ENCODE measurements at regions not wholly inside any gene's neighbourhood (a gene's known extent, or its start where the extent isn't known, plus 50 kb on each side); places are given as distances from the start of the nearest gene placed in this dataset.

GRCh38 chr17:83013779-83014117 lies 65.7 kb upstream of the METRNL start:
- Histone ChIP-seq H3K27me3 (no peaks in the 10 kb centered on the region), H3K4me3 (no peak overlapping the region), H3K9me3 (no peaks in the 10 kb centered on the region), H3K4me1 (peaks cover 0 to 10% (median 0%) of the 10 kb centered on the region in 3 donors), H3K27ac (no peak overlapping the region), H3K36me3 (no peaks in the 10 kb centered on the region)
- TF ChIP-seq, protein P1, sequence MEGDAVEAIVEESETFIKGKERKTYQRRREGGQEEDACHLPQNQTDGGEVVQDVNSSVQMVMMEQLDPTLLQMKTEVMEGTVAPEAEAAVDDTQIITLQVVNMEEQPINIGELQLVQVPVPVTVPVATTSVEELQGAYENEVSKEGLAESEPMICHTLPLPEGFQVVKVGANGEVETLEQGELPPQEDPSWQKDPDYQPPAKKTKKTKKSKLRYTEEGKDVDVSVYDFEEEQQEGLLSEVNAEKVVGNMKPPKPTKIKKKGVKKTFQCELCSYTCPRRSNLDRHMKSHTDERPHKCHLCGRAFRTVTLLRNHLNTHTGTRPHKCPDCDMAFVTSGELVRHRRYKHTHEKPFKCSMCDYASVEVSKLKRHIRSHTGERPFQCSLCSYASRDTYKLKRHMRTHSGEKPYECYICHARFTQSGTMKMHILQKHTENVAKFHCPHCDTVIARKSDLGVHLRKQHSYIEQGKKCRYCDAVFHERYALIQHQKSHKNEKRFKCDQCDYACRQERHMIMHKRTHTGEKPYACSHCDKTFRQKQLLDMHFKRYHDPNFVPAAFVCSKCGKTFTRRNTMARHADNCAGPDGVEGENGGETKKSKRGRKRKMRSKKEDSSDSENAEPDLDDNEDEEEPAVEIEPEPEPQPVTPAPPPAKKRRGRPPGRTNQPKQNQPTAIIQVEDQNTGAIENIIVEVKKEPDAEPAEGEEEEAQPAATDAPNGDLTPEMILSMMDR (IDR thresholded peaks at IDR 0.05), result no peak
- no peak for TF ChIP-seq POLR2A (IDR thresholded peaks at IDR 0.05)
- DNase-seq, result no peak
- intact Hi-C loops (cut with DNase I), result no loop called here
- WGBS, 2 donors, result 81 to 84% methylated on average over 5 to 11 of the region's 11 CpGs

DNA sequence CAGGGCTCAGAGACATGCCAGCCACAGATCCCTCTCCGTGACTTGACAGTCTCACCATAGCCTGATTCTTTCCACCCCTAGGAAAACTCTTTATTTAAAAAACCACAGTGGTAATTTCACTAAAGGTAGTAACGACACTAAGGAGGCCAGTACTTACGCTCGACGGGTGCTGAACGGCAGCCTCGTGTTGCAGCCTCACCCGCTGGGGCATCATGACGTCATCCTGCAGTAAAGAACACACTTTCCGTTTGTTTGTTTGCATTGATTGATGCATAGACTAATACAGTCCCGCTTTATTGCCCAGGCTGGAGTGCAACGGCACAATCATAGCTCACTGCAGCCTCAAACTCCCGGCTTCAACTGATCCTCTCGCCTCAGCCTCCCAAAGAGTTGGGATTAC lies 65.1 kb upstream of the METRNL start:
- WGBS, 2 donors, result 93 to 96% methylated on average over 14 of the region's 14 CpGs
- peaks cover 0 to 10% (median 0%) of the 10 kb centered on the region in 3 donors for H3K4me1 ChIP-seq
- H3K27ac ChIP-seq, result no peak overlapping the region
- DNase-seq, result no peak
- no peaks in the 10 kb centered on the region for H3K9me3 ChIP-seq
- H3K27me3 ChIP-seq, result no peaks in the 10 kb centered on the region
- intact Hi-C loops (cut with DNase I), result no loop called here
- no peak overlapping the region for H3K4me3 ChIP-seq
- TF ChIP-seq, protein P1 (IDR thresholded peaks at IDR 0.05), result no peak
- no peak for TF ChIP-seq POLR2A (IDR thresholded peaks at IDR 0.05)
- no peaks in the 10 kb centered on the region for H3K36me3 ChIP-seq

GRCh38 chr17:83014940-83015910 lies 64.2 kb upstream of the METRNL start:
- no peaks in the 10 kb centered on the region for H3K36me3 ChIP-seq
- no peaks in the 10 kb centered on the region for H3K9me3 ChIP-seq
- H3K4me3 ChIP-seq, result no peak overlapping the region
- no peak for DNase-seq
- 91 to 96% methylated on average over 13 to 26 of the region's 33 CpGs for WGBS, 2 donors
- intact Hi-C loops (cut with DNase I), result no loop called here
- H3K27ac ChIP-seq, result no peak overlapping the region
- no peaks in the 10 kb centered on the region for H3K27me3 ChIP-seq
- TF ChIP-seq, protein P1 (IDR thresholded peaks at IDR 0.05), result no peak
- TF ChIP-seq POLR2A (IDR thresholded peaks at IDR 0.05), result no peak
- H3K4me1 ChIP-seq, result peaks cover 0 to 6% (median 0%) of the 10 kb centered on the region in 3 donors

DNA sequence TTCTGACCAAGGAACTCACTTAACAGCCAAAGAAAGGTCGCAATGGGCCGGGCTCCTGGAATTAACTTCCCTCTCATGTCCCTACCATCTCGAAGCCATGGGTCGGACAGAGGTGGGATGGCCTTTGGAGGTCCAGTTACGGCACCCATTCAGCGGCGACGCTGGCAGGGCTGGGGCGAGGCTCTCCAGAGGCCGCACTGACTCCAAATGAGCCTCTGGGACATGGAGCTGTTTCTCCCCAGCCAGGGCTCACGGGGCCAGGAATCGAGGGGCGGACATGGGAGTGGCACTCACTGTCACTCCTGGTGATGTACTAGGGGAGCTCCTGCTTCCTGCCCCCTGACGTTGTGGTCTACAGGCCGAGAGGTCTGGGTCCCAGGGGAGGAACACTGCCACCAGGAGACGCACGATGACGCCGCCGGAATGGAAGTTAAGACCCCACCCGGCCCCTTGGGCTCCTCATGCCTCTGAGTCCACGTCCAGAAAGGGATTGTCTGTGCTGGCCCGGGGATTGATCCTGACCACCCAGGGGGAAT lies 60.7 kb upstream of the METRNL start:
- TF ChIP-seq POLR2A (IDR thresholded peaks at IDR 0.05), result no peak
- TF ChIP-seq, protein P1 (IDR thresholded peaks at IDR 0.05), result no peak
- intact Hi-C loops (cut with DNase I), result no loop called here

DNA sequence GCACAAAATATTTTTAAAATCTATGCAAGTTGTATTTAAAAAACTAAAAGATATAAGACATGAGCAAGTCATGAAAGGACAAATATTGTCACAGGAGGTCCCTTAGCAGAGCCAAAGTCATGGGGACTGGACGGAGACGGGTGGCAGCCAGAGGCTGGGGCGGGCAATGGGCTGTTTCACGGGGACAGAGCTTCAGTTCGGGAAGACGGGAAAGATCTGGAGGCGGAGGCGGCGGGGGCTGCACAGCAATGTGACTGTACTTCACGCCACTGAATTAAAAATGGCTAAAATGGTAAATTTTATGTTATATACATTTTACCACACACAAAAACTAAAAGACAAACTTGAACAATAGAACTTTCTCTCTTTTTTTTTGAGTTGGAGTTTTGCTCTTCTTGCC lies 60.0 kb upstream of the METRNL start:
- H3K9me3 ChIP-seq, result no peaks in the 10 kb centered on the region
- H3K36me3 ChIP-seq, result peaks cover 0 to 9% (median 0%) of the 10 kb centered on the region in 3 donors
- H3K27me3 ChIP-seq, result no peaks in the 10 kb centered on the region
- no peak for DNase-seq
- intact Hi-C loops (cut with DNase I), result no loop called here
- TF ChIP-seq POLR2A (IDR thresholded peaks at IDR 0.05), result no peak
- TF ChIP-seq, protein P1 (IDR thresholded peaks at IDR 0.05), result no peak
- H3K4me1 ChIP-seq, result no peaks in the 10 kb centered on the region
- 74 to 85% methylated on average over 10 of the region's 10 CpGs for WGBS, 2 donors
- H3K27ac ChIP-seq, result no peak overlapping the region
- H3K4me3 ChIP-seq, result no peak overlapping the region

More for the DNA sequence above, 60.7 kb upstream of the METRNL start:
- no peaks in the 10 kb centered on the region for H3K4me1 ChIP-seq
- no peak overlapping the region for H3K4me3 ChIP-seq
- H3K36me3 ChIP-seq, result peaks cover 0 to 3% (median 0%) of the 10 kb centered on the region in 3 donors
- no peaks in the 10 kb centered on the region for H3K27me3 ChIP-seq
- DNase-seq, result no peak
- H3K27ac ChIP-seq, result no peak overlapping the region
- H3K9me3 ChIP-seq, result no peaks in the 10 kb centered on the region
- WGBS, 2 donors, result 93 to 96% methylated on average over 13 to 14 of the region's 23 CpGs
